SU-DHL-6 (cell line): ENCODE measurements at regions not wholly inside any gene's neighbourhood (a gene's known extent, or its start where the extent isn't known, plus 50 kb on each side); places are given as distances from the start of the nearest gene placed in this dataset.

Source experiments
- H2AFZ ChIP-seq: fragments of 200-600 bp; sonication (generic); 2 replicates; pipeline ENCODE4 v1.6.1; 2014; ENCODE audit warnings: low read depth, mild to moderate bottlenecking, moderate library complexity, mixed read lengths, antibody characterized with exemption, low read length; ENCODE audit not compliant: severe bottlenecking
- H3F3A ChIP-seq: fragments of 200-600 bp; shearing (Covaris generic); 2 replicates; pipeline ENCODE4 v1.6.0; 2016; ENCODE audit warnings: antibody characterized with exemption, mild to moderate bottlenecking; ENCODE audit not compliant: insufficient read depth
- H3K27ac ChIP-seq: fragments of 200-600 bp; sonication (generic); 2 replicates; pipeline ENCODE4 v1.5.1; 2016; ENCODE audit warnings: low read depth, mild to moderate bottlenecking, low read length, moderate library complexity, mixed read lengths
- H3K27me3 ChIP-seq: fragments of 200-600 bp; sonication (generic), shearing (Covaris generic); 2 replicates; pipeline ENCODE4 v1.6.0; 2014; ENCODE audit warnings: mild to moderate bottlenecking, low read length
- H3K36me3 ChIP-seq: fragments of 200-600 bp; sonication (generic); 2 replicates; pipeline ENCODE4 v1.6.1; 2014; ENCODE audit warnings: mild to moderate bottlenecking, low read length, mixed read lengths
- H3K4me2 ChIP-seq: fragments of 300-600, 200-600 bp; shearing (Covaris generic), sonication (generic); 2 replicates; pipeline ENCODE4 v1.6.0; 2014; ENCODE audit warnings: low read length, low read depth, mild to moderate bottlenecking; ENCODE audit not compliant: poor library complexity, severe bottlenecking
- H3K4me3 ChIP-seq: fragments of 200-600 bp; sonication (generic); 2 replicates; pipeline ENCODE4 v1.5.1; 2014; ENCODE audit warnings: antibody characterized with exemption, low read length, mild to moderate bottlenecking, mixed read lengths; ENCODE audit not compliant: insufficient read depth, poor library complexity, severe bottlenecking
- H3K79me2 ChIP-seq: fragments of 200-600 bp; sonication (generic); 2 replicates; pipeline ENCODE4 v1.6.1; 2014; ENCODE audit warnings: mild to moderate bottlenecking, low read length, moderate library complexity; ENCODE audit not compliant: insufficient read depth
- H3K9ac ChIP-seq: fragments of 200-600 bp; sonication (generic); 2 replicates; pipeline ENCODE4 v1.7.0; 2014; ENCODE audit warnings: mild to moderate bottlenecking, low read length
- H3K9me2 ChIP-seq: fragments of 200-600 bp; sonication (generic); replicated peaks from 2 replicates; pipeline ENCODE4 v1.6.1; 2014; ENCODE audit warnings: low read length; ENCODE audit not compliant: insufficient read depth
- H3K9me3 ChIP-seq: fragments of 200-600 bp; sonication (generic); 2 replicates; pipeline ENCODE4 v1.6.1; 2014; ENCODE audit warnings: low read length, mixed read lengths; ENCODE audit not compliant: insufficient read depth
- H4K20me1 ChIP-seq: fragments of 200-600 bp; sonication (generic); 2 replicates; pipeline ENCODE4 v1.6.1; 2014; ENCODE audit warnings: low read depth, mild to moderate bottlenecking, antibody characterized with exemption, low read length, moderate library complexity, mixed read lengths
- EZH2phosphoT487 ChIP-seq: fragments of 200-600 bp; sonication (generic), shearing (Covaris generic); conservative IDR thresholded peaks from 2 replicates; pipeline ENCODE4 v1.6.1; 2018; ENCODE audit warnings: mild to moderate bottlenecking, antibody characterized with exemption, low read length, moderate library complexity, mixed read lengths
- TF ChIP-seq, protein P1 (sequence below): fragments of 200-600 bp; sonication (generic); IDR thresholded peaks from one replicate; pipeline ENCODE4 v1.5.1; 2017; ENCODE audit warnings: antibody characterized with exemption, mild to moderate bottlenecking, low read length, moderate library complexity; ENCODE audit not compliant: insufficient read depth, poor library complexity, severe bottlenecking

DNA sequence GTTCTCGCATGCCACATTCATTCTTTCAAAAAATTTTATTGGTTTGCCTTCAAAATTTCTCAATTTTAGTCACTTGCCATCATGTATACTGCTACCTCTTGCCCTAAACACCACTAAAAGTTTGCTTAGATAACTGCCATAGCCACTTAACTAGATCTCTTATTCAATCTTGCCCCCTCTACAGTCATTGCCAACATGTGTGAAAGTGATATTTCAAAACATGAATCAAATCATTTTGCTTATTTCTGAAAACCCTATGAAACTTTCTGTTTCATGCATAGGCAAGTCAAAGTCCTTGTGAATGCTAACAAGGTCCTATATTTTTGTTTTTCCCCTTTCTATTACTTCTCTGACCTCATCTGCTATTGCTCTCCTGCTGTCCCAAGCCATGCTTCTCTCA lies 397.1 kb downstream of the KCNJ3 start:
- H3K27ac ChIP-seq, result no peak overlapping the region
- no peak overlapping the region for H3K9ac ChIP-seq
- TF ChIP-seq, protein P1, sequence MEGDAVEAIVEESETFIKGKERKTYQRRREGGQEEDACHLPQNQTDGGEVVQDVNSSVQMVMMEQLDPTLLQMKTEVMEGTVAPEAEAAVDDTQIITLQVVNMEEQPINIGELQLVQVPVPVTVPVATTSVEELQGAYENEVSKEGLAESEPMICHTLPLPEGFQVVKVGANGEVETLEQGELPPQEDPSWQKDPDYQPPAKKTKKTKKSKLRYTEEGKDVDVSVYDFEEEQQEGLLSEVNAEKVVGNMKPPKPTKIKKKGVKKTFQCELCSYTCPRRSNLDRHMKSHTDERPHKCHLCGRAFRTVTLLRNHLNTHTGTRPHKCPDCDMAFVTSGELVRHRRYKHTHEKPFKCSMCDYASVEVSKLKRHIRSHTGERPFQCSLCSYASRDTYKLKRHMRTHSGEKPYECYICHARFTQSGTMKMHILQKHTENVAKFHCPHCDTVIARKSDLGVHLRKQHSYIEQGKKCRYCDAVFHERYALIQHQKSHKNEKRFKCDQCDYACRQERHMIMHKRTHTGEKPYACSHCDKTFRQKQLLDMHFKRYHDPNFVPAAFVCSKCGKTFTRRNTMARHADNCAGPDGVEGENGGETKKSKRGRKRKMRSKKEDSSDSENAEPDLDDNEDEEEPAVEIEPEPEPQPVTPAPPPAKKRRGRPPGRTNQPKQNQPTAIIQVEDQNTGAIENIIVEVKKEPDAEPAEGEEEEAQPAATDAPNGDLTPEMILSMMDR, result no peak
- no peak for TF ChIP-seq EZH2phosphoT487
- peak overlapping the region; percentile 61 for H2AFZ ChIP-seq
- H3K79me2 ChIP-seq, result no peaks in the 10 kb centered on the region
- no peaks in the 10 kb centered on the region for H3K36me3 ChIP-seq
- no peaks in the 10 kb centered on the region for H3K27me3 ChIP-seq
- H3K9me3 ChIP-seq, result no peaks in the 10 kb centered on the region; the same call in 1 of the 2 replicates
- no peaks in the 10 kb centered on the region for H3F3A ChIP-seq
- H3K4me3 ChIP-seq, result no peak overlapping the region
- H3K9me2 ChIP-seq, result no peaks in the 10 kb centered on the region
- no peaks in the 10 kb centered on the region for H4K20me1 ChIP-seq
- no peak overlapping the region for H3K4me2 ChIP-seq

DNA sequence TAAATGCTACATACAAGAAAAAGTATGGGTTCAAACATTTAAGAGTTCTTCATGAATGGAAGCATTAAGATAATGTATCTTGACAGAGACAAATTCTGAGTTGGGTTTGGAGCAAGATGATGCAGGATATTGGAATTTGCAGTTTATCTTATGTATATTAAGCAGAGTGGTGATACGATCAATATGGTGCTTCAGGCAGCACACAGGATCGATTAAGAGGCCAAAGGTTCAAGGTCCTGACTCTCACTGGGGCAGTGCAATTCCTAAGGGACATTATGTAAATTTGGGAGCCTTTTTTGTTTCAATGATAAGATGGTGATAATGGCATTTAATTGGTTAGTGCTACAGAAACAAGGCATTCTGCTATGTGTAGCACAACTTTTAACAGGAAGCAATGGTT lies 381.9 kb downstream of the KCNJ3 start:
- TF ChIP-seq, protein P1, result no peak
- TF ChIP-seq EZH2phosphoT487, result no peak
- no peak overlapping the region for H2AFZ ChIP-seq

DNA sequence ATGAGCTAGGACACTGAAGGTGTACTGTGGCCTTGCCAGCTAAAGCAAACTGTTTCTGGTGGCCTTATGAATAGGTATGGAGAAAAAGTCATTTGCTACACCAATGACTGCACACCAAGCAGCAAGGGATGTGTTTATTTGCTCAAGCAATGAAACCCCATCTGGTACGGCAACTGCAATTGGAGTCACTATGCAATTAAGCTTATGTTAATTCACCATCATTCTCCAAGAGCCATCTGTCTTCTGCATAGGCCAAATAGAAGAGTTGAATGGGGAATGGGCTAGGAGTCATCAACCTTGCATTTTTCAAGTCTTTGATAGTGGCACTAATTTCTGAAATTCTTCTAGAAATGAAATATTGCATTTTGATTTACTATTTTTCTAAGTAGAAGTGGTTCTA lies 372.0 kb downstream of the KCNJ3 start:
- Histone ChIP-seq H3K4me3 (no peak overlapping the region), H2AFZ (no peak overlapping the region), H3K27ac (no peak overlapping the region), H3K79me2 (no peaks in the 10 kb centered on the region), H3K9me2 (no peaks in the 10 kb centered on the region), H3K36me3 (no peaks in the 10 kb centered on the region), H4K20me1 (no peaks in the 10 kb centered on the region), H3F3A (no peaks in the 10 kb centered on the region), H3K4me2 (no peak overlapping the region), H3K27me3 (no peaks in the 10 kb centered on the region), H3K9ac (no peak overlapping the region), H3K9me3 (peaks cover 6% of the 10 kb centered on the region; the same call in 1 of the 2 replicates)
- TF ChIP-seq EZH2phosphoT487, result no peak
- TF ChIP-seq, protein P1, result no peak

More for the DNA sequence above, 381.9 kb downstream of the KCNJ3 start:
- H3K79me2 ChIP-seq, result no peaks in the 10 kb centered on the region
- 0 out of 2 replicates have a peak, but pooled peaks cover 3% of the 10 kb centered on the region for H3K36me3 ChIP-seq
- H4K20me1 ChIP-seq, result no peaks in the 10 kb centered on the region
- no peak overlapping the region for H3K27ac ChIP-seq
- no peak overlapping the region for H3K9ac ChIP-seq
- H3K9me2 ChIP-seq, result no peaks in the 10 kb centered on the region; the same call in 1 of the 2 replicates
- no peak overlapping the region for H3K4me3 ChIP-seq
- no peak overlapping the region for H3K4me2 ChIP-seq
- no peaks in the 10 kb centered on the region for H3K9me3 ChIP-seq
- H3K27me3 ChIP-seq, result no peaks in the 10 kb centered on the region
- H3F3A ChIP-seq, result no peaks in the 10 kb centered on the region

DNA sequence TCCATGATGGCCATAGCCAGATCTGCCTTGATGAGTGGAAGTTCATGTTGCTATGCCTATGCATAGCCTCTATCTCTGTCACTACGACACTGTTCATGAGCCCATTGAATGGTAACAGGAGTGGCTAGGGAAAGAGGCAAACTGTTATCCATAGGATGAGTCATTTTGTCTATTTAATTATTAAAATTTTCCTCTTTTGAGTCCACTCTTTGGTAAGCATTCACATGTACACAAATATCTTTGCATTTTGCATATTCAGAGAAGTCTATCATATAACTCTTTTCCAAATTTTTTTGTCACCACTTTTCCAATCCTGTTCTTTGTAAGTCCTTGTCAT lies 364.4 kb downstream of the KCNJ3 start:
- Histone ChIP-seq H3K79me2 (no peaks in the 10 kb centered on the region), H3K4me2 (no peak overlapping the region), H3K27me3 (no peaks in the 10 kb centered on the region), H3F3A (no peaks in the 10 kb centered on the region), H2AFZ (no peak overlapping the region), H3K9me3 (no peaks in the 10 kb centered on the region), H4K20me1 (no peaks in the 10 kb centered on the region), H3K36me3 (0 out of 2 replicates have a peak, but pooled peaks cover 4% of the 10 kb centered on the region), H3K4me3 (no peak overlapping the region), H3K9me2 (no peaks in the 10 kb centered on the region), H3K9ac (no peak overlapping the region), H3K27ac (no peak overlapping the region)
- TF ChIP-seq EZH2phosphoT487, result no peak
- TF ChIP-seq, protein P1, result no peak
